Cardiac muscle cell (in vitro differentiated cells and primary cell): ENCODE measurements at regions not wholly inside any gene's neighbourhood (a gene's known extent, or its start where the extent isn't known, plus 50 kb on each side); places are given as distances from the start of the nearest gene placed in this dataset.

Experiments
- DNase-seq, 2 donors: peaks; one replicate each; pipeline versions ENCODE4 v3.0.0 to v3.0.0-alpha.2; 2010 to 2017; ENCODE audit warnings: low read depth in 1 of 2, low spot score in 1 of 2
- H3K27ac ChIP-seq: fragments of 200-600 bp; sonication (generic); 2 replicates; pipeline ENCODE4 v1.5.1; 2016
- H3K27me3 ChIP-seq: fragments of 200-600 bp; sonication (generic); 2 replicates; pipeline ENCODE4 v1.6.0; 2016; ENCODE audit warnings: control low read depth
- H3K36me3 ChIP-seq: fragments of 200-600 bp; sonication (generic); 2 replicates; pipeline ENCODE4 v1.5.1; 2016; ENCODE audit warnings: control low read depth
- H3K4me1 ChIP-seq: fragments of 200-600 bp; sonication (generic); 2 replicates; pipeline ENCODE4 v1.8.1; 2017; ENCODE audit warnings: low read depth, mild to moderate bottlenecking, mixed run types
- H3K4me3 ChIP-seq: fragments of 200-600 bp; sonication (generic); 2 replicates; pipeline ENCODE4 v1.5.1; 2016; ENCODE audit warnings: mild to moderate bottlenecking
- H3K9me3 ChIP-seq: fragments of 200-600 bp; sonication (generic); 2 replicates; pipeline ENCODE4 v1.5.1; 2017; ENCODE audit warnings: low read depth, mild to moderate bottlenecking, control low read depth
- CTCF ChIP-seq: IDR thresholded peaks from 2 replicates; pipeline ENCODE4 v1.5.1; 2012; ENCODE audit warnings: low read depth, mild to moderate bottlenecking, low read length

GRCh38 chr9:107177243-107177839 is 105.7 kb upstream of the RAD23B start:
- H3K27me3 ChIP-seq, result no peaks in the 10 kb centered on the region
- no peak for TF ChIP-seq CTCF
- no peak overlapping the region for H3K4me3 ChIP-seq
- no peak for DNase-seq
- peaks cover 22% of the 10 kb centered on the region for H3K4me1 ChIP-seq
- H3K27ac ChIP-seq, result no peak overlapping the region
- no peaks in the 10 kb centered on the region for H3K36me3 ChIP-seq
- H3K9me3 ChIP-seq, result no peaks in the 10 kb centered on the region

GRCh38 chr9:107177857-107178256 is 105.2 kb upstream of the RAD23B start:
- Histone ChIP-seq H3K9me3 (no peaks in the 10 kb centered on the region), H3K4me3 (no peak overlapping the region), H3K36me3 (no peaks in the 10 kb centered on the region), H3K4me1 (peaks cover 22% of the 10 kb centered on the region), H3K27me3 (no peaks in the 10 kb centered on the region), H3K27ac (no peak overlapping the region)
- DNase-seq, result peak in 1 of 2 donors; percentile 23
- TF ChIP-seq CTCF, result no peak

- no peak for TF ChIP-seq CTCF
- peaks cover 22% of the 10 kb centered on the region for H3K4me1 ChIP-seq
- H3K27ac ChIP-seq, result no peak overlapping the region
- no peak for DNase-seq
- H3K36me3 ChIP-seq, result no peaks in the 10 kb centered on the region
- no peaks in the 10 kb centered on the region for H3K9me3 ChIP-seq
- no peak overlapping the region for H3K4me3 ChIP-seq
- H3K27me3 ChIP-seq, result no peaks in the 10 kb centered on the region
These were observed 104.8 kb upstream of the RAD23B start for GRCh38 chr9:107178293-107178692.

- no peak for TF ChIP-seq CTCF
- DNase-seq, result peak in 1 of 2 donors; percentile 27
- H3K4me1 ChIP-seq, result peaks cover 16% of the 10 kb centered on the region
- H3K9me3 ChIP-seq, result no peaks in the 10 kb centered on the region
- H3K27ac ChIP-seq, result no peak overlapping the region
- no peaks in the 10 kb centered on the region for H3K36me3 ChIP-seq
- H3K4me3 ChIP-seq, result no peak overlapping the region
- H3K27me3 ChIP-seq, result no peaks in the 10 kb centered on the region
These were observed 102.9 kb upstream of the RAD23B start for GRCh38 chr9:107180206-107180605.

- H3K27ac ChIP-seq, result no peak overlapping the region
- H3K4me3 ChIP-seq, result no peak overlapping the region
- no peaks in the 10 kb centered on the region for H3K36me3 ChIP-seq
- H3K4me1 ChIP-seq, result no peaks in the 10 kb centered on the region
- DNase-seq, result no peak
- H3K27me3 ChIP-seq, result no peaks in the 10 kb centered on the region
- TF ChIP-seq CTCF, result no peak
- no peaks in the 10 kb centered on the region for H3K9me3 ChIP-seq
These were observed 99.9 kb upstream of the RAD23B start for GRCh38 chr9:107183176-107183575.
